ENCODE measurements at regions not wholly inside any gene's neighbourhood (a gene's known extent, or its start where the extent isn't known, plus 50 kb on each side); places are given as distances from the start of the nearest gene placed in this dataset.
"Not testable (repeated sequence)": the region's sequence is repeated elsewhere in the genome, so short reads cannot be mapped to it uniquely, and the experiment has no call there.

DNA sequence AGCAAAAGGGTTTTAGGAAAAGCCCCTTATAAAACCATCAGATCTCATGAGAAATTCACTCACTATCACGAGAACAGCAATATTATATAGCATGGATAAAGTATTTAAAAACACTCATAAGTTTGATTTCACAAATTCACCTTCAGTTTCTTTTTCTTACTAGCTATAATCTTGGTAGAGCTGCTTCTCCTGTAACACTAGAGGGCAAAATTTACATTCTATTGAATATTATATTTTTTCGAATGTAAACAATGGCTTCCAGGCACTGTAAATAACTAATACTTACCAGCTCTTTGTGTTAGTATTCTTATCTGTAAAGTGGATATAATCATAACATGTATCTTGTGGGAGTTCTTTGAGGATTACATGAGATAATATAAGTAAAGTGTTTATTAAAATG is 259.6 kb downstream of the CCER1 start:
- Histone ChIP-seq H3K27ac (ENCODE audit: low read depth in 1 of 2, low read length in 2 of 2) (no peak overlapping the region), H3K4me1 (ENCODE audit: control insufficient read depth in 4 of 4, insufficient read depth in 4 of 4, low read length in 3 of 4) (no peaks in the 10 kb centered on the region), H3K9me3 (ENCODE audit: control insufficient read depth in 4 of 4, low read length in 3 of 4) (no peaks in the 10 kb centered on the region), H3K9ac (ENCODE audit: low read depth in 1 of 2, low read length in 2 of 2) (no peak overlapping the region), H3K27me3 (ENCODE audit: control insufficient read depth in 4 of 4, insufficient read depth in 4 of 4, low read length in 3 of 4) (no peaks in the 10 kb centered on the region), H3K36me3 (ENCODE audit: control insufficient read depth in 4 of 4, insufficient read depth in 3 of 4, low read depth in 1 of 4, low read length in 3 of 4) (no peaks in the 10 kb centered on the region), H3K4me3 (ENCODE audit: low read depth in 1 of 3, low read length in 3 of 3) (no peak overlapping the region)
- DNase-seq (ENCODE audit: low spot score): no peak
- 85% methylated on average over 2 of the region's 2 CpGs for WGBS
- no peak for TF ChIP-seq HNF4A (conservative IDR thresholded peaks at IDR 0.05)
- no peak for TF ChIP-seq YY1 (IDR thresholded peaks at IDR 0.05)
- TF ChIP-seq EGR1 (IDR thresholded peaks at IDR 0.05; ENCODE audit: low read depth in 2 of 2): no peak
- TF ChIP-seq RAD21 (IDR thresholded peaks at IDR 0.05): peak in 1 of 2 donors; percentile 19
- TF ChIP-seq MAX (IDR thresholded peaks at IDR 0.05): no peak
- TF ChIP-seq, protein P1, sequence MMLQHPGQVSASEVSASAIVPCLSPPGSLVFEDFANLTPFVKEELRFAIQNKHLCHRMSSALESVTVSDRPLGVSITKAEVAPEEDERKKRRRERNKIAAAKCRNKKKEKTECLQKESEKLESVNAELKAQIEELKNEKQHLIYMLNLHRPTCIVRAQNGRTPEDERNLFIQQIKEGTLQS (IDR thresholded peaks at IDR 0.05): no peak

- 82% methylated on average over 1 of the region's 1 CpG for WGBS
Observed at GRCh38 chr12:90690120-90690519, 264.9 kb downstream of the CCER1 start.

DNA sequence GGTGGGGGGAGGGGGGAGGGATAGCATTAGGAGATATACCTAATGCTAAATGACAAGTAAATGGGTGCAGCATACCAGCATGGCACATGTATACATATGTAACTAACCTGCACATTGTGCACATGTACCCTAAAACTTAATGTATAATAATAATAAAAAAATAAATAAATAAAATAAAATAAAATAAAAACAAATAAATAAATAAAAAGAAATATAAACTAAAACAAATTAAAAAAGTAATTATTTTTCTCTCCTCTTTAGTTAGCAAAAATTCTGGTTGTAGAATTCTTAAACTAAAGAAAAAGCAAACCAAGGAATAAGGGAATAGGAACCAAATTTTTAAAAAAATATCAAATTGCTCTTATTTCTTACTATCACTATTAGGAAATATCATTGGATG is 267.3 kb downstream of the CCER1 start:
- not testable (repeated sequence) for H3K36me3 ChIP-seq (ENCODE audit: control insufficient read depth in 4 of 4, insufficient read depth in 3 of 4, low read depth in 1 of 4, low read length in 3 of 4); H3K4me1 ChIP-seq (ENCODE audit: control insufficient read depth in 4 of 4, insufficient read depth in 4 of 4, low read length in 3 of 4); H3K27me3 ChIP-seq (ENCODE audit: control insufficient read depth in 4 of 4, insufficient read depth in 4 of 4, low read length in 3 of 4); H3K9me3 ChIP-seq (ENCODE audit: control insufficient read depth in 4 of 4, low read length in 3 of 4); H3K27ac ChIP-seq (ENCODE audit: low read depth in 1 of 2, low read length in 2 of 2); H3K4me3 ChIP-seq (ENCODE audit: low read depth in 1 of 3, low read length in 3 of 3); H3K9ac ChIP-seq (ENCODE audit: low read depth in 1 of 2, low read length in 2 of 2); DNase-seq (ENCODE audit: low spot score)

More at GRCh38 chr12:90690120-90690519, 264.9 kb downstream of the CCER1 start:
- H3K9ac ChIP-seq (ENCODE audit: low read depth in 1 of 2, low read length in 2 of 2): no peak overlapping the region
- no peaks in the 10 kb centered on the region for H3K9me3 ChIP-seq (ENCODE audit: control insufficient read depth in 4 of 4, low read length in 3 of 4)
- DNase-seq (ENCODE audit: low spot score): no peak
- TF ChIP-seq, protein P2, sequence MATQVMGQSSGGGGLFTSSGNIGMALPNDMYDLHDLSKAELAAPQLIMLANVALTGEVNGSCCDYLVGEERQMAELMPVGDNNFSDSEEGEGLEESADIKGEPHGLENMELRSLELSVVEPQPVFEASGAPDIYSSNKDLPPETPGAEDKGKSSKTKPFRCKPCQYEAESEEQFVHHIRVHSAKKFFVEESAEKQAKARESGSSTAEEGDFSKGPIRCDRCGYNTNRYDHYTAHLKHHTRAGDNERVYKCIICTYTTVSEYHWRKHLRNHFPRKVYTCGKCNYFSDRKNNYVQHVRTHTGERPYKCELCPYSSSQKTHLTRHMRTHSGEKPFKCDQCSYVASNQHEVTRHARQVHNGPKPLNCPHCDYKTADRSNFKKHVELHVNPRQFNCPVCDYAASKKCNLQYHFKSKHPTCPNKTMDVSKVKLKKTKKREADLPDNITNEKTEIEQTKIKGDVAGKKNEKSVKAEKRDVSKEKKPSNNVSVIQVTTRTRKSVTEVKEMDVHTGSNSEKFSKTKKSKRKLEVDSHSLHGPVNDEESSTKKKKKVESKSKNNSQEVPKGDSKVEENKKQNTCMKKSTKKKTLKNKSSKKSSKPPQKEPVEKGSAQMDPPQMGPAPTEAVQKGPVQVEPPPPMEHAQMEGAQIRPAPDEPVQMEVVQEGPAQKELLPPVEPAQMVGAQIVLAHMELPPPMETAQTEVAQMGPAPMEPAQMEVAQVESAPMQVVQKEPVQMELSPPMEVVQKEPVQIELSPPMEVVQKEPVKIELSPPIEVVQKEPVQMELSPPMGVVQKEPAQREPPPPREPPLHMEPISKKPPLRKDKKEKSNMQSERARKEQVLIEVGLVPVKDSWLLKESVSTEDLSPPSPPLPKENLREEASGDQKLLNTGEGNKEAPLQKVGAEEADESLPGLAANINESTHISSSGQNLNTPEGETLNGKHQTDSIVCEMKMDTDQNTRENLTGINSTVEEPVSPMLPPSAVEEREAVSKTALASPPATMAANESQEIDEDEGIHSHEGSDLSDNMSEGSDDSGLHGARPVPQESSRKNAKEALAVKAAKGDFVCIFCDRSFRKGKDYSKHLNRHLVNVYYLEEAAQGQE (IDR thresholded peaks at IDR 0.05): no peak
- TF ChIP-seq TAF1 (conservative IDR thresholded peaks at IDR 0.05) (no peak), JUND (IDR thresholded peaks at IDR 0.05) (no peak), NR2F2 (IDR thresholded peaks at IDR 0.05) (no peak), MAX (IDR thresholded peaks at IDR 0.05) (no peak), HNF4A (conservative IDR thresholded peaks at IDR 0.05) (no peak), RXRA (IDR thresholded peaks at IDR 0.05) (no peak), YY1 (IDR thresholded peaks at IDR 0.05) (no peak), FOXA1 (IDR thresholded peaks at IDR 0.05) (no peak), GABPA (IDR thresholded peaks at IDR 0.05 in 1 of 2, conservative IDR thresholded peaks at IDR 0.05 in 1 of 2) (no peak), RAD21 (IDR thresholded peaks at IDR 0.05) (no peak), FOXA2 (IDR thresholded peaks at IDR 0.05) (no peak), HNF4G (IDR thresholded peaks at IDR 0.05) (no peak), SP1 (IDR thresholded peaks at IDR 0.05) (no peak), EGR1 (IDR thresholded peaks at IDR 0.05; ENCODE audit: low read depth in 2 of 2) (no peak)
- TF ChIP-seq, protein P3, sequence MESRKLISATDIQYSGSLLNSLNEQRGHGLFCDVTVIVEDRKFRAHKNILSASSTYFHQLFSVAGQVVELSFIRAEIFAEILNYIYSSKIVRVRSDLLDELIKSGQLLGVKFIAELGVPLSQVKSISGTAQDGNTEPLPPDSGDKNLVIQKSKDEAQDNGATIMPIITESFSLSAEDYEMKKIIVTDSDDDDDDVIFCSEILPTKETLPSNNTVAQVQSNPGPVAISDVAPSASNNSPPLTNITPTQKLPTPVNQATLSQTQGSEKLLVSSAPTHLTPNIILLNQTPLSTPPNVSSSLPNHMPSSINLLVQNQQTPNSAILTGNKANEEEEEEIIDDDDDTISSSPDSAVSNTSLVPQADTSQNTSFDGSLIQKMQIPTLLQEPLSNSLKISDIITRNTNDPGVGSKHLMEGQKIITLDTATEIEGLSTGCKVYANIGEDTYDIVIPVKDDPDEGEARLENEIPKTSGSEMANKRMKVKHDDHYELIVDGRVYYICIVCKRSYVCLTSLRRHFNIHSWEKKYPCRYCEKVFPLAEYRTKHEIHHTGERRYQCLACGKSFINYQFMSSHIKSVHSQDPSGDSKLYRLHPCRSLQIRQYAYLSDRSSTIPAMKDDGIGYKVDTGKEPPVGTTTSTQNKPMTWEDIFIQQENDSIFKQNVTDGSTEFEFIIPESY (IDR thresholded peaks at IDR 0.05): no peak
- no peak overlapping the region for H3K4me3 ChIP-seq (ENCODE audit: low read depth in 1 of 3, low read length in 3 of 3)
- H3K36me3 ChIP-seq (ENCODE audit: control insufficient read depth in 4 of 4, insufficient read depth in 3 of 4, low read depth in 1 of 4, low read length in 3 of 4): no peaks in the 10 kb centered on the region
- H3K27me3 ChIP-seq (ENCODE audit: control insufficient read depth in 4 of 4, insufficient read depth in 4 of 4, low read length in 3 of 4): no peaks in the 10 kb centered on the region
- no peaks in the 10 kb centered on the region for H3K4me1 ChIP-seq (ENCODE audit: control insufficient read depth in 4 of 4, insufficient read depth in 4 of 4, low read length in 3 of 4)
- H3K27ac ChIP-seq (ENCODE audit: low read depth in 1 of 2, low read length in 2 of 2): no peak overlapping the region
